GM18907 (cell line): ENCODE measurements at regions not wholly inside any gene's neighbourhood (a gene's known extent, or its start where the extent isn't known, plus 50 kb on each side); places are given as distances from the start of the nearest gene placed in this dataset.

Source experiments
- ATAC-seq: cut with Tn5 transposase; IDR thresholded peaks from one replicate; pipeline ENCODE4 v1.9.1; 2021; ENCODE audit warnings: mild to moderate bottlenecking, moderate library complexity; ENCODE audit not compliant: unreplicated experiment

DNA sequence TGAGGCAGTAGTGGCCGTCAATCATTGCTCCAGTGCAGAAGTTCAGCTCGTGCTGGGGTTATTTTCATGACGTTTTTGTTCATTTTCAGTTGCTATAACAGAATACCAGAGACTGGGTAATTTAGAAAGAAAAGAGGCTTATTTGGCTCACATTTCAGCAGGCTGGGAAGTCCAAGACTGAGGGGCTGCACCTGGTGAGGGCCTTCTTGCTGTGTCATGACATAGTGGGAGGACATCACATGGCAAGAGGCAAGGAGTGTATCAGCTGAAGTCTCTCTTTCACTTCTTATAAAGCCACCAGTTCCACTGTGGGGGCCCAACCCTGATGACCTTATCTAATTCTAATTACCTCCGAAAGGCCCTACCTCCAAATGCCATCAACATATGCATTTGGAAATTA, 58.0 kb upstream of the DPP10 start:
- no peak for ATAC-seq

DNA sequence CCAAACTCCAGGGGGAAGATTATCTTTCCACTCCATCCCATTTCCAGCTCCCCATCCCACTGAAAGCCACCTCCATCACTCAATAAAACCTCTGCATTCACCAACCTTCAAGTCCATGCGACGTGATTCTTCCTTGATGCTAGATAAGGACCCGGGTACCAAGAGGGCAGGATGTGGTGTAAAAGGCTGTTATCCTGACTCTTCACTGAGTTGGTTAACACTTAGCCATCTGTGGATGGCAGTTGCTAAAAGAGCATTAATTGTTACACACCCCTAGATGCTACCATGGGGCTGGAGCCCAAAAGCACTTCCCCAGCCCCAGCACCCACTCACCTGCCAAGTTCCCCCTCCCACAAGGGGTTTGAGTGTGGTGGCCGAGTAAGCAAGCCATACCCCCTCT, 53.4 kb upstream of the DPP10 start:
- ATAC-seq: no peak
